Keratinocyte (primary cell): ENCODE measurements at regions not wholly inside any gene's neighbourhood (a gene's known extent, or its start where the extent isn't known, plus 50 kb on each side); places are given as distances from the start of the nearest gene placed in this dataset.
"Not testable (repeated sequence)": the region's sequence is repeated elsewhere in the genome, so short reads cannot be mapped to it uniquely, and the experiment has no call there.

Experiments
- CTCF ChIP-seq, 3 experiments: IDR thresholded peaks in 1 of 3; conservative IDR thresholded peaks in 1 of 3; optimal IDR thresholded peaks in 1 of 3; 2 replicates in 2 of 3; 3 replicates in 1 of 3; pipeline versions ENCODE3 to v1.5.1; 2011; ENCODE audit warnings: low read length in 3 of 3, mild to moderate bottlenecking in 3 of 3, moderate library complexity in 2 of 3, control low read depth in 1 of 3, inconsistent platforms in 1 of 3; ENCODE audit not compliant: insufficient read depth in 2 of 3; ENCODE audit errors: extremely low read depth in 1 of 3
- EZH2 ChIP-seq: IDR thresholded peaks from one replicate; pipeline ENCODE4 v1.6.1; 2012; ENCODE audit warnings: inconsistent platforms, mild to moderate bottlenecking, low read length, moderate library complexity

GRCh38 chr16:16935909-16936308, 534.9 kb downstream of the XYLT1 start:
- TF ChIP-seq CTCF (optimal IDR thresholded peaks at IDR 0.05 in 1 of 3, IDR thresholded peaks at IDR 0.05 in 1 of 3, conservative IDR thresholded peaks at IDR 0.05 in 1 of 3; ENCODE audit: extremely low read depth in 1 of 3, insufficient read depth in 2 of 3, low read length in 3 of 3); EZH2: not testable (repeated sequence)
